ENCODE measurements at regions not wholly inside any gene's neighbourhood (a gene's known extent, or its start where the extent isn't known, plus 50 kb on each side); places are given as distances from the start of the nearest gene placed in this dataset.

DNA sequence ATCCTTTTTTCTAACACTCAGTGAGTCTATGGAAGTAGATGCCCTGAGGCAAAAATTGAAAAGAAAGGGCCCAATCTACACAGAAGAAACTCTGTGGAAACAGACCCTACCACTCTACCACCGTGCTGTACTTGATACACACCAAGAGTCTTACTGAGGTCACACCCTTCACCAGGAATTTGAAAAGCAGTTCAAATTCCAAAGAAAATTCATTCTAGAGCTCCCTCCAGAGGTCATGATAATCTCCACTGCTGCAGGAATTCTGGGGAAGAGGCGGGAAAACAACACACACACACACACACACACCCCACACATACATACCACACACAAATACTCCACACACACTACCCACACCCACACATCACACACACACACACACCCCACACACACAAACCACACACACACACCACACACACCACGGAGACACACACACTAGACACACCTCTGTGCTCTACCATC is 336.8 kb downstream of the HDGFL1 start (continued):
- no peak for TF ChIP-seq ZNF311 (tag by site-specific recombination; IDR thresholded peaks at IDR 0.05; ENCODE audit: borderline replicate concordance)
- no peak for TF ChIP-seq ZNF37A (tag by site-specific recombination; IDR thresholded peaks at IDR 0.05)
- TF ChIP-seq, protein P1, sequence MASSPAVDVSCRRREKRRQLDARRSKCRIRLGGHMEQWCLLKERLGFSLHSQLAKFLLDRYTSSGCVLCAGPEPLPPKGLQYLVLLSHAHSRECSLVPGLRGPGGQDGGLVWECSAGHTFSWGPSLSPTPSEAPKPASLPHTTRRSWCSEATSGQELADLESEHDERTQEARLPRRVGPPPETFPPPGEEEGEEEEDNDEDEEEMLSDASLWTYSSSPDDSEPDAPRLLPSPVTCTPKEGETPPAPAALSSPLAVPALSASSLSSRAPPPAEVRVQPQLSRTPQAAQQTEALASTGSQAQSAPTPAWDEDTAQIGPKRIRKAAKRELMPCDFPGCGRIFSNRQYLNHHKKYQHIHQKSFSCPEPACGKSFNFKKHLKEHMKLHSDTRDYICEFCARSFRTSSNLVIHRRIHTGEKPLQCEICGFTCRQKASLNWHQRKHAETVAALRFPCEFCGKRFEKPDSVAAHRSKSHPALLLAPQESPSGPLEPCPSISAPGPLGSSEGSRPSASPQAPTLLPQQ (tag by site-specific recombination; IDR thresholded peaks at IDR 0.05): peak; percentile 33; the same call in 1 of the 2 replicates
- no peak for TF ChIP-seq ZNF624 (tag by site-specific recombination; IDR thresholded peaks at IDR 0.05)
- TF ChIP-seq ZNF629 (tag by site-specific recombination; IDR thresholded peaks at IDR 0.05): no peak
- TF ChIP-seq ZXDB (tag by site-specific recombination; IDR thresholded peaks at IDR 0.05): peak; percentile 41; the same call in 1 of the 2 replicates
- TF ChIP-seq TRIM28 (IDR thresholded peaks at IDR 0.05; ENCODE audit: borderline replicate concordance, low read length): no peak
- TF ChIP-seq ZNF174 (tag by site-specific recombination; IDR thresholded peaks at IDR 0.05): no peak
- no peak for TF ChIP-seq BCL11B (tag by site-specific recombination; IDR thresholded peaks at IDR 0.05; ENCODE audit: low read depth)
- TF ChIP-seq ZNF391 (tag by site-specific recombination; IDR thresholded peaks at IDR 0.05; ENCODE audit: borderline replicate concordance, low read depth): no peak
- TF ChIP-seq, protein P2, sequence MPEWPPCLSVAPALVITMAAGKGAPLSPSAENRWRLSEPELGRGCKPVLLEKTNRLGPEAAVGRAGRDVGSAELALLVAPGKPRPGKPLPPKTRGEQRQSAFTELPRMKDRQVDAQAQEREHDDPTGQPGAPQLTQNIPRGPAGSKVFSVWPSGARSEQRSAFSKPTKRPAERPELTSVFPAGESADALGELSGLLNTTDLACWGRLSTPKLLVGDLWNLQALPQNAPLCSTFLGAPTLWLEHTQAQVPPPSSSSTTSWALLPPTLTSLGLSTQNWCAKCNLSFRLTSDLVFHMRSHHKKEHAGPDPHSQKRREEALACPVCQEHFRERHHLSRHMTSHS (tag by site-specific recombination; IDR thresholded peaks at IDR 0.05): no peak
- TF ChIP-seq ZNF112 (tag by site-specific recombination; IDR thresholded peaks at IDR 0.05): 0 out of 2 replicates have a peak, but pooled peaks have one; percentile 25
- TF ChIP-seq TCF7L2 (IDR thresholded peaks at IDR 0.05; ENCODE audit: borderline replicate concordance, low read depth, low read length): no peak
- no peak for TF ChIP-seq WT1 (tag by site-specific recombination; IDR thresholded peaks at IDR 0.05)
- TF ChIP-seq KLF8 (tag by site-specific recombination; IDR thresholded peaks at IDR 0.05): peak; percentile 53; the same call in 1 of the 2 replicates
- no peak for TF ChIP-seq ZNF701 (tag by site-specific recombination; IDR thresholded peaks at IDR 0.05)
- no peak for TF ChIP-seq ZNF777 (tag by site-specific recombination; IDR thresholded peaks at IDR 0.05; ENCODE audit: borderline replicate concordance)
- no peak for TF ChIP-seq ZNF19 (tag by site-specific recombination; IDR thresholded peaks at IDR 0.05; ENCODE audit: low read depth)
- TF ChIP-seq, protein P3, sequence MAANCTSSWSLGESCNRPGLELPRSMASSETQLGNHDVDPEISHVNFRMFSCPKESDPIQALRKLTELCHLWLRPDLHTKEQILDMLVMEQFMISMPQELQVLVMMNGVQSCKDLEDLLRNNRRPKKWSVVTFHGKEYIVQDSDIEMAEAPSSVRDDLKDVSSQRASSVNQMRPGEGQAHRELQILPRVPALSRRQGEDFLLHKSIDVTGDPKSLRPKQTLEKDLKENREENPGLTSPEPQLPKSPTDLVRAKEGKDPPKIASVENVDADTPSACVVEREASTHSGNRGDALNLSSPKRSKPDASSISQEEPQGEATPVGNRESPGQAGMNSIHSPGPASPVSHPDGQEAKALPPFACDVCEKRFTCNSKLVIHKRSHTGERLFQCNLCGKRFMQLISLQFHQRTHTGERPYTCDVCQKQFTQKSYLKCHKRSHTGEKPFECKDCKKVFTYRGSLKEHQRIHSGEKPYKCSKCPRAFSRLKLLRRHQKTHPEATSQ (tag by site-specific recombination; IDR thresholded peaks at IDR 0.05): no peak
- TF ChIP-seq ZNF350 (tag by site-specific recombination; IDR thresholded peaks at IDR 0.05): no peak
- no peak for TF ChIP-seq ZNF23 (tag by site-specific recombination; IDR thresholded peaks at IDR 0.05; ENCODE audit: borderline replicate concordance)
- TF ChIP-seq ZNF658 (tag by site-specific recombination; IDR thresholded peaks at IDR 0.05): no peak
- no peak for TF ChIP-seq ZNF366 (tag by site-specific recombination; conservative IDR thresholded peaks at IDR 0.05)
- TF ChIP-seq ZNF654 (tag by site-specific recombination; IDR thresholded peaks at IDR 0.05; ENCODE audit: low read depth): peak; percentile 79
- TF ChIP-seq ZNF175 (tag by site-specific recombination; IDR thresholded peaks at IDR 0.05): no peak
- no peak for TF ChIP-seq ZNF433 (tag by site-specific recombination; IDR thresholded peaks at IDR 0.05; ENCODE audit: low read depth)
- no peak for TF ChIP-seq OSR2 (tag by site-specific recombination; IDR thresholded peaks at IDR 0.05)
- TF ChIP-seq ZNF768 (tag by site-specific recombination; IDR thresholded peaks at IDR 0.05): no peak
